Stimulated activated naive CD8-positive, alpha-beta T cell treated with anti-CD3 and anti-CD28 coated beads, Interleukin-15, Interleukin-2, amounts not matched to agents 100 U/mL and 50 U/mL, for 24 hours (primary cell): ENCODE measurements at regions not wholly inside any gene's neighbourhood (a gene's known extent, or its start where the extent isn't known, plus 50 kb on each side); places are given as distances from the start of the nearest gene placed in this dataset.
"Not testable (repeated sequence)": the region's sequence is repeated elsewhere in the genome, so short reads cannot be mapped to it uniquely, and the experiment has no call there.

Source experiments
- ATAC-seq: fragments of 150-1000 bp; cut with Tn5 transposase; one replicate; pipeline ENCODE4 v1.10.0; 2021
- DNase-seq: peaks from one replicate; pipeline ENCODE4 v3.0.0; 2021

DNA sequence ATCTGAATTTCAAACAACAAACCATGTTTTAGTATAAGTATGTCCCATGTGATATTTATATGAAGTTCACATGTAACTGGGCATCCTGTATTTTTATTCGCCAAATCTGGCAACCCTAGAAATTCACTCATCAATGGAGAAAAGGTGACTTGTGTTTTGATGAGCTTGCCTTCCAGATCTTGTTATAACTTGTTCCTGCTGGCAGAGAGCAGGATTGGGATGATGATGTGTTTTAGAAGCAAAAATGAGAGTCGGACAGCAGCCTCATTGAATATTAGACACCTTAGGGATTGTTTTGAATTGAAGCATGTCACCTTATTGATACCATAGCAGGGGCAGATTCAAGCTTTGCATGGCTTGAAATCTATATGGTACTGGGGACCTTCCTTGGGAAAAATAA lies 85.4 kb upstream of the MED13 start:
- ATAC-seq (no peak), DNase-seq (no peak)

GRCh38 chr17:62149961-62150360 lies 84.9 kb upstream of the MED13 start:
- ATAC-seq (no peak), DNase-seq (no peak)

DNA sequence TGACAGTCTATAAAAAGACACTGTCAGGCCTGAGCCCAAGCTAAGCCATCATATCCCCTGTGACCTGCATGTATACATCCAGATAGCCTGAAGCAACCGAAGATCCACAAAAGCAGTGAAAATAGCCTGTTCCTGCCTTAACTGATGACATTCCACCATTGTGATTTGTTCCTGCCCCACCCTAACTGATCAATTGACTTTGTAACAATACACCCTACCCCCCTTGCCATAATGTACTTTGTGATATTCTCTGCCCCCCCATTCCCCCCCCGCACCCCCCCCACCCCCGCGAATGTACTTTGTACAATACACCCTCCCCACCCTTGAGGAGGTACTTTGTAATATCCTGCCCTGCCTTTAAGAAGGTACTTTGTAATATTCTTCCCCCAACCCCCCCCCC lies 82.2 kb upstream of the MED13 start:
- DNase-seq (no peak), ATAC-seq (no peak)

- ATAC-seq (no peak), DNase-seq (no peak)
Measured at GRCh38 chr17:62140836-62141235, 75.8 kb upstream of the MED13 start.

DNA sequence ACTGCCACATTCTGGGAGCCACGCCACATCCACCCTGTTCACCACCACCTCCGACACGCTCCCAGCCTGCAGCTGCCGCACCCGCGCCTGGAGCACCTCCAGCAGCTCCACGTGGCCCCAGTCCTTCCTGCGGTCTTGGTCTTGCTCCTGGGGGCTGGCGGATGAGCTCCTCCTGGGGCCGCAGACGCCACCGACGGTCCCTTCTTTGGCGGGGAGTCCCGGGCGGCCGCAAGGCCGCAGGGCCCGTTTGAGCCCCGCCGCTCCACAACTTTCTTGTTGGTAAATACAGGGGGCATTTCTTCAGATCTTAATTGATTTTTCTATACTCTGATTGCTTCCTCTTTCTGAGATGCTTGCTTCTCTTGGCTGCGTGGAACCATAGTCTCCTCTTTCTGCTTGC lies 75.3 kb upstream of the MED13 start:
- no peak for ATAC-seq

GRCh38 chr17:62139690-62140354 lies 74.7 kb upstream of the MED13 start:
- DNase-seq, ATAC-seq: not testable (repeated sequence)

More for the DNA sequence above, 75.3 kb upstream of the MED13 start:
- DNase-seq = no peak

GRCh38 chr17:62139141-62139540 lies 74.1 kb upstream of the MED13 start:
- ATAC-seq = no peak
- no peak for DNase-seq

DNA sequence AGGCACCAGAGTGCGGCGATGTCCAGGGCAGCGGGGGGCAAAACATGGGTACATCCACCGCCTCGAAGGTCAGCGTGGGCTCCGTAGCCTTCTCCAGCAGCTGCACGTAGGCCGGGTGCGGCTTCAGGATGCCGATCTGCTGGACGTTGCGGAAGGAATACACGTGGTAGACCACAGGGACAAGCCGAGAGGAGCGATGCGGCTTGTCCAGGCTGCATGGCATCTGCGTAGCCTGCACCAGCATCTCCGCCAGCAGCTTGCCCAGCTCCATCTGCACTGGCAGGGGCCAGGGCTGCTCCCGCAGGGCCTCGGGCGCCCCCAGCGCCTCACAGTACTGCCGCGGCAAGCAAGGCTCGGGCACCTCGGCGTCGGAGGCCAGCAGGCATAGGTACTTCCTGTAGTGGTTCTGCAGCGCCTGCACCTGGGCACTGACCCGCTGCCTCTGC lies 73.6 kb upstream of the MED13 start:
- DNase-seq = peak; percentile 12
- peak; percentile 34 for ATAC-seq

- not testable (repeated sequence) for ATAC-seq
- DNase-seq = peak; percentile 5
Measured at GRCh38 chr17:62137734-62138624, 72.9 kb upstream of the MED13 start.

GRCh38 chr17:62137013-62137733 lies 72.1 kb upstream of the MED13 start:
- not testable (repeated sequence) for DNase-seq, ATAC-seq

DNA sequence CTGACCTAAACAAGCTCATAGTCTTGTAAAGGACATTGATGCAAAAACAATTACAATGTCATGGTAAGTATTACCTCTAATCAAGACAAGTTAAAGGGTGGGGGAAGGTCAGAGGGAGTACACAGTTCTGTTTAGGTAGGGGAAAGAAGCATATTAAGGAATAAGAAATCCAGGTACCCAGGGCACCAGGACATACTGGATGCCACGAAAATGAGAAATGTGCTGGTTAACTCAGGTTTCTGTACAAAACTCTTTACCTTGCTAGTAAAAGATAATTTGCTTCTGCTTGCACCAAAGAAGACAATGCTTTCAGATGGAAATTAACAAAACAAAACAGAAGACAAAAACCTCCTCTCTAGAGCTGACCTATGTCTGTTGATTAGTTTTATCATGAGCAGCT lies 70.7 kb upstream of the MED13 start:
- DNase-seq (no peak), ATAC-seq (no peak)

DNA sequence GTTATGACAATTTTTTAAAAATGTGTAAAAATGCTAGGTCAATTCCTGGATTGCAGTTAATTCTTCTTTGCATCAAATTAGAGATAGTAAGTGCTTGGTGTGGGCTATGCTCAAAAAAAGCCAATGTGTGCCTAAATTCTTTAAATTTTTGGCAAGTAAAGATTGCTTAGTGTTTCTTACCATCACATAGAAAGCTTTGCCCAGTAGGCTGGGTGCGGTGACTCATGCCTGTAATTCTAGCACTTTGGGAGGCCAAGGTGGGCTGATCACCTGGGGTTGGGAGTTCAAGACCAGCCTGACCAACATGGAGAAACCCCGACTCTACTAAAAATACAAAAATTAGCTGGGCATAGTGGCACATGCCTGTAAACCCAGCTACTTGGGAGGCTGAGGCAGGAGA lies 70.0 kb upstream of the MED13 start:
- not testable (repeated sequence) for ATAC-seq, DNase-seq

DNA sequence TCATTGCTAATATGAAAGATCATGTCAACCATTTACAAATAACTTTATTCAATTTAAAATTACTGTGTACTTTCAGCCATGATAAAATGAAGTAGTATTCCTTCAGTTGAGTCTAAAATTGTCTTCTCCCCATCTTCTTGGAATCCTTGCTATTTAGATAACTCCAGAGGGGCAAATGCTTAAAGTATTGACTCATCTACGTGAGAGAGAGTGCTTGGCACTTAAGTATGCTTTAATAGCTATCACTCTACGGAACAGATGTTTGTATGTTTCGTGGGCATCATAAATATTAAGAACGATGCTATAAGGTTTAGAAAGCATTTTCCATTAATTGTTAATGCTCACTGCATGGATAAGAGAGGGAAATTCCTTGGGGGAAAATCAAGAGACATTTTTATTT lies 69.3 kb upstream of the MED13 start:
- DNase-seq (no peak), ATAC-seq (no peak)

GRCh38 chr17:62131271-62131670 lies 66.2 kb upstream of the MED13 start:
- not testable (repeated sequence) for ATAC-seq, DNase-seq

- ATAC-seq = no peak
- DNase-seq = no peak
Measured at GRCh38 chr17:62130739-62131138, 65.7 kb upstream of the MED13 start.

GRCh38 chr17:62126292-62126691 lies 61.2 kb upstream of the MED13 start:
- DNase-seq (no peak), ATAC-seq (no peak)

DNA sequence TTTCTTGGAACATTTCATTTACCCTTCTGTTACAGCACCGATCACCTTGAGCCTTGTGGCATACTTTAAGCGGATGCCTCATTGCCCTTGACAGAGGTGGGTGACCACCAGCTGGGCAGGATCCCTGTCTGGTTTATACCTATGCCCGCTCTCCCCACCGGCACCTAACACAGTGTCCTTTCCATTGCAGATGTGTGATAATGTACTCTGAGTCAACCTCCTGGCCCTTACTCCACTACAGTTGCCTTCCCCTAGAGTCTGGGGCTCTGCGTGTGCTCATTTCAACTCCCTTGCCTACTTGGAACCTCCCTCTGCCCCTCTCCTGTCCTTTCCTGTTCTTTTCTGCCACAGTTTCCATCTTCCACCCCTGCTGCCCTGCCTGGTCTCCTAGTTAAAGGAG lies 60.2 kb upstream of the MED13 start:
- DNase-seq = no peak
- no peak for ATAC-seq

DNA sequence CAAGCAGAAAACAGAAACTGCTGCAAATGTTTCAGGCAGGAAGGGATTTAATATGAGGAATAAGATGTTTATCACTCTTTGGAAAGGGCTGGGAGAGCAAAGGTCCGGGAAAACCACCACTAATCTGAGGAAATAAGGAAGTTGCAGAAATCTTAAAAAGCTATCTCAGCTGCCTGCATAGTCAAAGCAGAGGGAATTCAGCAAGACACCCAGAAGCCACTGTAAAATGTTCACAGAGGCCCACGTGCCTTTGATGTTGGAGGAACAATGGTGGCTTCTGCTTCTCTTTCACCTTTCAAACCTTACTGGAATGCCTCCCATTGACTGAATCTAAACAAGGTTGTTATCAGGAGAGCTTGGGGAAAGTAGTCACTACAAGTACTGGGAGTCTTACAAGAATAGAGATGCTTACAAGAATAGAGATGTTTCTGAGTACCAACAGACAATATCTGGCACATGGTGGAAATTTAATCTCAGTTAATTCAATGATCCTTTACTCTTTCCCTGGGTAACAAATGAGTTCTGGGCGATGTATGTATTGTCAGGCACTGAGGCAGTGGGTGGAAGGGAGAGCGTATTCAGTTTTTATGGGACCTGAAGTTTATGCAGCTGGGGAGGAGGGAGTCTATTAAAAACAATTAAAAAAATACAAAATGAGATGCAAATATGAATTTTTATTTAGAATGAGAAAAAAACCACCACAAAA lies 56.1 kb upstream of the MED13 start:
- ATAC-seq = no peak
- DNase-seq = no peak

GRCh38 chr17:62119373-62119772 lies 54.3 kb upstream of the MED13 start:
- no peak for DNase-seq
- no peak for ATAC-seq
